ENCODE measurements at regions not wholly inside any gene's neighbourhood (a gene's known extent, or its start where the extent isn't known, plus 50 kb on each side); places are given as distances from the start of the nearest gene placed in this dataset.

GRCh38 chr4:124188595-124188994 is 523.9 kb downstream of the ANKRD50 start:
- 85 to 90% methylated on average over 2 of the region's 2 CpGs for WGBS, 2 donors
- intact Hi-C loops (cut with DNase I) = no loop called here
- no peak overlapping the region for H3K4me3 ChIP-seq

GRCh38 chr4:124189545-124189944 is 523.0 kb downstream of the ANKRD50 start:
- peaks cover 0 to 6% (median 1%) of the 10 kb centered on the region in 4 donors for H3K9me3 ChIP-seq
- H3K4me3 ChIP-seq = no peak overlapping the region
- DNase-seq = no peak
- intact Hi-C loops (cut with DNase I) = no loop called here
- WGBS, 2 donors = 65 to 71% methylated on average over 1 of the region's 1 CpG
- H3K4me1 ChIP-seq = peaks cover 0 to 30% (median 19%) of the 10 kb centered on the region in 4 donors
- H3K27ac ChIP-seq = peak overlapping the region in 3 of 4 donors; percentile 15 to 40 (median 38)
- H3K36me3 ChIP-seq = no peaks in the 10 kb centered on the region
- TF ChIP-seq EP300 (IDR thresholded peaks at IDR 0.05) = peak in 1 of 4 donors; percentile 55
- peak; percentile 55 to 74 (median 70) for TF ChIP-seq POLR2AphosphoS5 (IDR thresholded peaks at IDR 0.05)
- TF ChIP-seq CTCF (IDR thresholded peaks at IDR 0.05) = no peak
- no peaks in the 10 kb centered on the region for H3K27me3 ChIP-seq

More at GRCh38 chr4:124188595-124188994, 523.9 kb downstream of the ANKRD50 start:
- Histone ChIP-seq H3K4me1 (peaks cover 0 to 30% (median 19%) of the 10 kb centered on the region in 4 donors), H3K27ac (peak overlapping the region in 2 of 4 donors; percentile 38 to 40), H3K36me3 (no peaks in the 10 kb centered on the region), H3K27me3 (no peaks in the 10 kb centered on the region), H3K9me3 (peaks cover 0 to 6% (median 1%) of the 10 kb centered on the region in 4 donors)
- no peak for TF ChIP-seq EP300 (IDR thresholded peaks at IDR 0.05)
- no peak for TF ChIP-seq POLR2A (IDR thresholded peaks at IDR 0.05)
- no peak for TF ChIP-seq CTCF (IDR thresholded peaks at IDR 0.05)
- TF ChIP-seq POLR2AphosphoS5 (IDR thresholded peaks at IDR 0.05) = no peak
- no peak for DNase-seq

GRCh38 chr4:124191329-124191728 is 521.2 kb downstream of the ANKRD50 start:
- no peak for TF ChIP-seq POLR2A (IDR thresholded peaks at IDR 0.05)
- no peak for TF ChIP-seq CTCF (IDR thresholded peaks at IDR 0.05)
- no peak for TF ChIP-seq EP300 (IDR thresholded peaks at IDR 0.05)
- TF ChIP-seq POLR2AphosphoS5 (IDR thresholded peaks at IDR 0.05) = no peak
- Histone ChIP-seq H3K36me3 (no peaks in the 10 kb centered on the region), H3K27me3 (no peaks in the 10 kb centered on the region), H3K4me1 (peaks cover 0 to 30% (median 19%) of the 10 kb centered on the region in 4 donors), H3K27ac (no peak overlapping the region), H3K4me3 (no peak overlapping the region), H3K9me3 (peaks cover 0 to 6% (median 1%) of the 10 kb centered on the region in 4 donors)
- DNase-seq = no peak
- intact Hi-C loops (cut with DNase I) = loop anchor here (10.0 kb wide), 1 partner anchor 157 kb away; no protein-coding TSS in a partner anchor
- WGBS, 2 donors = 89 to 91% methylated on average over 1 of the region's 1 CpG

- no peak overlapping the region for H3K4me3 ChIP-seq
- 57 to 83% methylated on average over 2 of the region's 2 CpGs for WGBS, 2 donors
- intact Hi-C loops (cut with DNase I) = loop anchor here (10.0 kb wide), 1 partner anchor 158 kb away; no protein-coding TSS in a partner anchor
- H3K9me3 ChIP-seq = peaks cover 0 to 6% (median 1%) of the 10 kb centered on the region in 4 donors
- H3K27me3 ChIP-seq = no peaks in the 10 kb centered on the region
- H3K27ac ChIP-seq = no peak overlapping the region
- TF ChIP-seq POLR2A (IDR thresholded peaks at IDR 0.05) (no peak), EP300 (IDR thresholded peaks at IDR 0.05) (no peak), POLR2AphosphoS5 (IDR thresholded peaks at IDR 0.05) (no peak), CTCF (IDR thresholded peaks at IDR 0.05) (no peak)
- DNase-seq = no peak
- H3K36me3 ChIP-seq = no peaks in the 10 kb centered on the region
- peaks cover 0 to 30% (median 19%) of the 10 kb centered on the region in 4 donors for H3K4me1 ChIP-seq
Observed at GRCh38 chr4:124192544-124192943, 520.0 kb downstream of the ANKRD50 start.

- Histone ChIP-seq H3K27ac (no peak overlapping the region), H3K9me3 (no peaks in the 10 kb centered on the region), H3K27me3 (no peaks in the 10 kb centered on the region), H3K36me3 (no peaks in the 10 kb centered on the region), H3K4me1 (peaks cover 0 to 33% (median 22%) of the 10 kb centered on the region in 4 donors), H3K4me3 (no peak overlapping the region)
- DNase-seq = no peak
- intact Hi-C loops (cut with DNase I) = loop anchor here (10.0 kb wide), 1 partner anchor 164 kb away; no protein-coding TSS in a partner anchor
- 72 to 86% methylated on average over 2 of the region's 2 CpGs for WGBS, 2 donors
- TF ChIP-seq EP300 (IDR thresholded peaks at IDR 0.05) = no peak
- no peak for TF ChIP-seq CTCF (IDR thresholded peaks at IDR 0.05)
- TF ChIP-seq POLR2A (IDR thresholded peaks at IDR 0.05) = no peak
- TF ChIP-seq POLR2AphosphoS5 (IDR thresholded peaks at IDR 0.05) = no peak
Observed at GRCh38 chr4:124199185-124199584, 513.3 kb downstream of the ANKRD50 start.

Data from sigmoid colon (tissue), 6 donors.